WERI-Rb-1 (cell line): ENCODE measurements at regions not wholly inside any gene's neighbourhood (a gene's known extent, or its start where the extent isn't known, plus 50 kb on each side); places are given as distances from the start of the nearest gene placed in this dataset.

Experiments
- DNase-seq: peaks from one replicate; pipeline ENCODE4 v3.0.0-alpha.2; 2020
- H3K27ac ChIP-seq: fragments of 250-450 bp; sonication (Bioruptor Pico); 2 replicates; pipeline ENCODE4 v1.5.1; 2020; ENCODE audit warnings: mild to moderate bottlenecking, moderate library complexity
- H3K27me3 ChIP-seq: fragments of 250-450 bp; sonication (Bioruptor Pico); 2 replicates; pipeline ENCODE4 v1.5.1; 2021; ENCODE audit warnings: mild to moderate bottlenecking, low read depth, moderate library complexity; ENCODE audit not compliant: insufficient read depth, severe bottlenecking
- H3K36me3 ChIP-seq: fragments of 250-450 bp; sonication (Bioruptor Pico); 2 replicates; pipeline ENCODE4 v1.5.1; 2020; ENCODE audit warnings: mild to moderate bottlenecking, moderate library complexity
- H3K4me3 ChIP-seq: 2 replicates; pipeline ENCODE4 v1.5.1; 2011; ENCODE audit warnings: low read depth, mild to moderate bottlenecking, control low read depth, low read length
- H3K9me3 ChIP-seq: fragments of 250-450 bp; sonication (Bioruptor Pico); 2 replicates; pipeline ENCODE4 v1.5.1; 2021; ENCODE audit warnings: mild to moderate bottlenecking, moderate library complexity; ENCODE audit not compliant: severe bottlenecking
- TF ChIP-seq, protein P1 (sequence below): IDR thresholded peaks from 2 replicates; pipeline ENCODE4 v1.5.1; 2011; ENCODE audit warnings: low read depth, mild to moderate bottlenecking, control low read depth, inconsistent platforms, low read length

GRCh38 chr11:45053736-45054446 lies 92.5 kb upstream of the PRDM11 start:
- TF ChIP-seq, protein P1, sequence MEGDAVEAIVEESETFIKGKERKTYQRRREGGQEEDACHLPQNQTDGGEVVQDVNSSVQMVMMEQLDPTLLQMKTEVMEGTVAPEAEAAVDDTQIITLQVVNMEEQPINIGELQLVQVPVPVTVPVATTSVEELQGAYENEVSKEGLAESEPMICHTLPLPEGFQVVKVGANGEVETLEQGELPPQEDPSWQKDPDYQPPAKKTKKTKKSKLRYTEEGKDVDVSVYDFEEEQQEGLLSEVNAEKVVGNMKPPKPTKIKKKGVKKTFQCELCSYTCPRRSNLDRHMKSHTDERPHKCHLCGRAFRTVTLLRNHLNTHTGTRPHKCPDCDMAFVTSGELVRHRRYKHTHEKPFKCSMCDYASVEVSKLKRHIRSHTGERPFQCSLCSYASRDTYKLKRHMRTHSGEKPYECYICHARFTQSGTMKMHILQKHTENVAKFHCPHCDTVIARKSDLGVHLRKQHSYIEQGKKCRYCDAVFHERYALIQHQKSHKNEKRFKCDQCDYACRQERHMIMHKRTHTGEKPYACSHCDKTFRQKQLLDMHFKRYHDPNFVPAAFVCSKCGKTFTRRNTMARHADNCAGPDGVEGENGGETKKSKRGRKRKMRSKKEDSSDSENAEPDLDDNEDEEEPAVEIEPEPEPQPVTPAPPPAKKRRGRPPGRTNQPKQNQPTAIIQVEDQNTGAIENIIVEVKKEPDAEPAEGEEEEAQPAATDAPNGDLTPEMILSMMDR: no peak
- DNase-seq: no peak
- no peaks in the 10 kb centered on the region for H3K9me3 ChIP-seq

DNA sequence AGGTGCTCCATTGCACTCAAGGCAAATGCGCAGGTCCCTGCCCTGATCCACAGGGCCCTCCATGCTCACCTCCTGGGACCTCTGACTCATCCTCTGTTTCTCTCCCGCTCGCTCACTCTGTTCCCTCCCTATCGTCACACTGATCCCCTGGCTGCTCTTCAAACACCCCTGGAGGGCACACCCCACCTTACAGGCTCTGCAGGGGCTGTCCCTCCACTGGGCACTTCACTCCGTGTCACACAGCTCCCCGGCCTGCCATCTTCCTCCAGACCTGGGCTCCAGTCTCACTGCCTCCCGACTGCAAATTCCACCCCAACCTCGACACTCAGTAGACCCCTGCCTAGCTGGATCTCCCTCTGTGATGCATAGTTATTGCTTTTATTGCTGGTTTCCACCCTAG lies 91.5 kb upstream of the PRDM11 start:
- no peak for DNase-seq

More at GRCh38 chr11:45053736-45054446, 92.5 kb upstream of the PRDM11 start:
- Histone ChIP-seq H3K36me3 (no peaks in the 10 kb centered on the region), H3K4me3 (no peak overlapping the region), H3K27ac (no peak overlapping the region), H3K27me3 (no peaks in the 10 kb centered on the region)

GRCh38 chr11:45056529-45056928 lies 89.9 kb upstream of the PRDM11 start:
- TF ChIP-seq, protein P1: no peak
- H3K27ac ChIP-seq: no peak overlapping the region
- no peak overlapping the region for H3K4me3 ChIP-seq
- H3K9me3 ChIP-seq: no peaks in the 10 kb centered on the region
- no peaks in the 10 kb centered on the region for H3K36me3 ChIP-seq
- H3K27me3 ChIP-seq: no peaks in the 10 kb centered on the region
- no peak for DNase-seq

More for the DNA sequence above, 91.5 kb upstream of the PRDM11 start:
- Histone ChIP-seq H3K9me3 (no peaks in the 10 kb centered on the region), H3K4me3 (no peak overlapping the region), H3K27ac (no peak overlapping the region), H3K27me3 (no peaks in the 10 kb centered on the region), H3K36me3 (no peaks in the 10 kb centered on the region)
- TF ChIP-seq, protein P1: no peak

- H3K36me3 ChIP-seq: no peaks in the 10 kb centered on the region
- H3K27ac ChIP-seq: no peak overlapping the region
- no peak for DNase-seq
- no peaks in the 10 kb centered on the region for H3K9me3 ChIP-seq
- H3K4me3 ChIP-seq: no peak overlapping the region
- TF ChIP-seq, protein P1: no peak
- no peaks in the 10 kb centered on the region for H3K27me3 ChIP-seq
Observed at GRCh38 chr11:45057938-45058646, 88.3 kb upstream of the PRDM11 start.

GRCh38 chr11:45058647-45058950 lies 87.8 kb upstream of the PRDM11 start:
- TF ChIP-seq, protein P1: no peak
- Histone ChIP-seq H3K9me3 (no peaks in the 10 kb centered on the region), H3K27ac (no peak overlapping the region), H3K36me3 (no peaks in the 10 kb centered on the region), H3K4me3 (no peak overlapping the region), H3K27me3 (no peaks in the 10 kb centered on the region)
- DNase-seq: no peak

GRCh38 chr11:45060707-45061106 lies 85.7 kb upstream of the PRDM11 start:
- H3K27me3 ChIP-seq: no peaks in the 10 kb centered on the region
- H3K4me3 ChIP-seq: no peak overlapping the region
- no peak overlapping the region for H3K27ac ChIP-seq
- no peaks in the 10 kb centered on the region for H3K36me3 ChIP-seq
- no peak for DNase-seq
- H3K9me3 ChIP-seq: peaks cover 6% of the 10 kb centered on the region
- TF ChIP-seq, protein P1: no peak
